AG09319 (cell line): ENCODE measurements at regions not wholly inside any gene's neighbourhood (a gene's known extent, or its start where the extent isn't known, plus 50 kb on each side); places are given as distances from the start of the nearest gene placed in this dataset.

ENCODE experiments used
- DNase-seq: peaks from one replicate; pipeline ENCODE4 v3.0.0-alpha.2; 2010; ENCODE audit warnings: low read depth; ENCODE audit errors: extremely low read depth
- TF ChIP-seq, protein P1 (sequence below): IDR thresholded peaks from 2 replicates; pipeline ENCODE4 v1.5.1; 2011; ENCODE audit warnings: low read depth, mild to moderate bottlenecking, inconsistent platforms, low read length, moderate library complexity

DNA sequence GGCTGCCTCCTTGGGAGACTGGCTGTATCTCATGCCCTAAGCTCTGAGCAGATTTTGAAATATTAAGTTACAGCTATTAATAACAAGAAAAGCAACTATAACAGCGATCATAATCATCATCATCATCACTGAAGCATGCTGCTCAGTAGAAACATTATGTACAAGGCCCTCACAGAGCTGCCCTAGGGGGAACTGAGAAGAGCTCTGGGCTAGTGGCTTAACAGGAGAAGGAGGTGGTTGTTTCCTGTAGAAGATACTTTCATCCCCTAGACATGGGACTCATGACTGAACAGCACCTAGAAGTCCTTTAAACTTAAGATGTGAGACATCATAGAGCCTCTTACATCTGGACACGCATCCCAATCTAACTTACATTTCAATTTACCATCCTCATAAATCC is 332.8 kb upstream of the PLET1 start:
- DNase-seq: no peak
- TF ChIP-seq, protein P1, sequence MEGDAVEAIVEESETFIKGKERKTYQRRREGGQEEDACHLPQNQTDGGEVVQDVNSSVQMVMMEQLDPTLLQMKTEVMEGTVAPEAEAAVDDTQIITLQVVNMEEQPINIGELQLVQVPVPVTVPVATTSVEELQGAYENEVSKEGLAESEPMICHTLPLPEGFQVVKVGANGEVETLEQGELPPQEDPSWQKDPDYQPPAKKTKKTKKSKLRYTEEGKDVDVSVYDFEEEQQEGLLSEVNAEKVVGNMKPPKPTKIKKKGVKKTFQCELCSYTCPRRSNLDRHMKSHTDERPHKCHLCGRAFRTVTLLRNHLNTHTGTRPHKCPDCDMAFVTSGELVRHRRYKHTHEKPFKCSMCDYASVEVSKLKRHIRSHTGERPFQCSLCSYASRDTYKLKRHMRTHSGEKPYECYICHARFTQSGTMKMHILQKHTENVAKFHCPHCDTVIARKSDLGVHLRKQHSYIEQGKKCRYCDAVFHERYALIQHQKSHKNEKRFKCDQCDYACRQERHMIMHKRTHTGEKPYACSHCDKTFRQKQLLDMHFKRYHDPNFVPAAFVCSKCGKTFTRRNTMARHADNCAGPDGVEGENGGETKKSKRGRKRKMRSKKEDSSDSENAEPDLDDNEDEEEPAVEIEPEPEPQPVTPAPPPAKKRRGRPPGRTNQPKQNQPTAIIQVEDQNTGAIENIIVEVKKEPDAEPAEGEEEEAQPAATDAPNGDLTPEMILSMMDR: no peak

DNA sequence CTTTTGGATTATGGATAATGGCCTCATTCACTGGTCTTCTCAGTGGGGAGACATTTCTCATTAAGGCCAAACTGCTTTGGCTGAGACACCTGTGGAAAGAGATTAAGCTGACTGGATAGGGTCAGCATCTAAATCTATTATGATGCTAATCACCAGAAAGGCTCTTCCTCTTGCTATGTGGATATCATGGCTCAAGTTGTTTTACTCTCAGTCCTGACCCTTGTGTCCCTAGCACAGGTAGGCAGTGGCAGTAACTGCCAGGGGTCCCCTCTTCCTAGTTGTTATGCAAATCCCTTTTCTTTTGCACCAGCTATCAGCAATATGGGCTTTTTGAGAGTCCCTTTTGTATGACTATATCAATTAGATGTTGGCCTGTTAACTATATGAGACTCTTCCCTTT is 335.7 kb upstream of the PLET1 start:
- TF ChIP-seq, protein P1: no peak
- no peak for DNase-seq

DNA sequence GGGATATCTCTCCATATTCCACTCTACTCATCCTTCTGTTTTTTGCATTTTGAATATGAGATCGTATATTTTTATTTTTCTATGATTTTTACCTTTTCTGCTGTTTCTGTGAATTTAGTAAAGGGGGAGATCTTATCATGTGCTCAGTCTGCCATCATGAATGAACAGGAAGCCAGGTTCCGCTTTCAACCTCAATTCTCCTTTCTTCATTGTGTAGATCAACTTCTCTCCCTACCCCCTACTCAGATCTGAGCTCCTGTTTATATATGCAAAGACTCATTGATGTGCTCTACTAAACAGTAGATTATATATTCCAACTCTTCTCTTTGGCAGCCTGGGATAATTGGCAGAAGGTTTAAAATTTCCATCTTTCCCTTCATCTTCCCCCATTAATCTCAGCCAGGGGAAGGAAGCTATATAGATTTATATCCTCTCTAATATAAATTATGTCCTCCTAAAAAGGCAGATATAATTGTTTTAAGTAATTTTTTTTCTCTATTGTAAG is 336.7 kb upstream of the PLET1 start:
- TF ChIP-seq, protein P1: no peak
- DNase-seq: no peak

DNA sequence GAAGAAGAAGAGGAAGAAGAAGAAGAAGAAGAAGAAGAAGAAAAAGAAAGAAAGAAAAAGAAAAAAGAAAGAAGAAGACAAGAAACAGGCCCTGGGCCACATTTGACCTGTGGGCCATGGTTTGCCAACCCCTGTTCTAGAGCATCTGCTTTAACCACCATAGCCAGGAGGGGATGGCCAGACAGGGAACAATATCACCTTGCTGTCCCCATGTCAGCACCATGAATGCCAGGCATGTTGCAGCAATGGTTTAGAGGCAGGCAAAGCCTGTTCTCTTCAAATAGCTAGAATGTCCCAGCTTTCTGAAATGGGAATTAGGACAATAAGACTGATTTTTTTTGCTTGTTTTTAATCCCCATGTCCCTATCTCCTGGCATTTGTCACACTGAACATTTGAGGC is 338.6 kb upstream of the PLET1 start:
- DNase-seq: no peak
- TF ChIP-seq, protein P1: no peak

DNA sequence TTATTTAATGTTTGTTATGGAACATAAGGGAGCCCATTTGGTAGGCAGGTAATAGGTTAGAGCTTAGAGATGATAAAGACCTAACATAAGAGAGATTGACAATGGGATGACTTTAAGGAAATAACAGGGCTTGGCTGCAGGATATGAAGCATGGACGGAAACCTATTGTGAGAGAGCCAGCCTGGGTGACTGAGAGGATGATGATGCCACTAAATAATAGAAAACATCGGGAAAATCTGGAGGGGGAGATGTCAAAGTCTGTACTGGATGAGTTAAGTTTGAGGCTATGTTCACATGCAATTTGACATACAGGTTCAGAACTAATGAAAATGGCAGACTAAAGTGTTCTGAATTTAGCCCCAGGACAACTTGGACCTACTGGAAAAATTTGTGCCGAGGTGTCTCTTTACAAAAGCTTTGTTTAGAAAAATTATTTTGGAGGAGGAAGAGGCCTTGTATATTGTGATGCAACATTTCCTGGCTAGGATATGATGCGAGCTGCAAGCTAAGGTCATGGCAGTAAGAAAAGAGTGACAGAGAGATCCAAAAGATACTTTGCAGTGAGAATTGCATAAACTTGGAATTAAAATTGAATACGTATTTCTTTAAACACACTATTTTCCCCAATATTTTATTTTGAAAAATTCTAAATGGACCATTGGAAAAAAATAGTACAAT is 339.3 kb upstream of the PLET1 start:
- no peak for DNase-seq
- TF ChIP-seq, protein P1: no peak

DNA sequence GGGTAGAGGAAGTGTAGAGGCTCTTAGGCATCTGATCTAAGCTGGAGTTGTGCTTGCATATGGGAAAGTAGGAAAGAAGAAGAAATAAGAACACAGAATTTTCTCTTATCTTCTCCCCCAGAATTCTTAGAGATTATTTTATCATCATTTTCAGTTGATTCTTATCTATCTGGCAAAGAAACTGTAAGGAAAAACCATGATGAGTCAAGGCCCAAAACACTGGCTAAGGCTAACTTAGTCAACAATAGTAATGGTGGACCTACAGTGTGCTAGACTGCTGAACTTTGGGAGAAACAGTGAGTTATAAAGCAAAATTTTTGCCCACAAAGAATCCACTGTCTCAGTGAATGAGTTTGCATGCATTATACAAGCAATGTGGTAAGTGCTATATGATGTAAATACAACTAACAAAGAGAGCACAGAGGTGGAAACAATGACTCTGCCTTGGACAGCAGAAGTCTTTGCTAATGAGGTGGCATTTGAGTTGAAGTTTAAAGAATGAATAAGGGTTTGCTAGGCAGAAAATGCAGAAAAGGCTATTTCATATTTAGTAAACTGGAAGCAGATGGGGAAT is 344.5 kb upstream of the PLET1 start:
- DNase-seq: no peak
- TF ChIP-seq, protein P1: no peak

DNA sequence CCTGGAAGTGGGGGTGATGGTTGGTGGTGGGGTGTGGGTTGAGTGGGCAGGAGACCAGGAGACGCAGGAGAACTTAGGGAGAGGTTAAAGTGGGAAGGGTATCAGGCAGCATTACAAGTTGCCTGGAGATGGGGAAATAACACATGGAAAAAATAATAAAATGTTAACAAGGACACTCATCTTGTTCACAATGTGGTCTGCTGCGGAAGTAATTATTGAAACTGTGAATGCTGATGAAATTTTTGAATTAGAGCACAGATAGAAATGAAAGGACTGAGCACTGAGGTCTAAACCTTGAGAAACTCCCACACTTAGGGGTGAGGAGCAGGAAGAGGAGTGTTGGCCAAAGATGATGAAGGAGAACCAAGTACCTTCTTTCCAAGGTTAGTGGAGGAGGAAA is 346.0 kb upstream of the PLET1 start:
- TF ChIP-seq, protein P1: no peak
- no peak for DNase-seq
